Brain microvascular endothelial cell (primary cell): ENCODE measurements at regions not wholly inside any gene's neighbourhood (a gene's known extent, or its start where the extent isn't known, plus 50 kb on each side); places are given as distances from the start of the nearest gene placed in this dataset.
A peak's percentile ranks its signal among the peaks of the same experiment; 100 is the strongest.

Experiments used
- DNase-seq: peaks from one replicate; pipeline ENCODE4 v3.0.0-alpha.2; 2020
- H3K27ac ChIP-seq: fragments of 250-450 bp; sonication (Bioruptor Pico); 2 replicates; pipeline ENCODE4 v1.5.1; 2020; ENCODE audit warnings: mild to moderate bottlenecking, moderate library complexity
- H3K27me3 ChIP-seq: fragments of 250-450 bp; sonication (Bioruptor Pico); replicated peaks from 2 replicates; pipeline ENCODE4 v1.5.1; 2020; ENCODE audit warnings: mild to moderate bottlenecking
- H3K36me3 ChIP-seq: fragments of 250-450 bp; sonication (Bioruptor Pico); replicated peaks from 2 replicates; pipeline ENCODE4 v1.5.1; 2020; ENCODE audit warnings: mild to moderate bottlenecking
- H3K4me3 ChIP-seq: 2 replicates; pipeline ENCODE4 v1.5.1; 2011; ENCODE audit warnings: low read depth, mild to moderate bottlenecking, control low read depth, low read length, moderate library complexity
- CTCF ChIP-seq: IDR thresholded peaks from 2 replicates; pipeline ENCODE4 v1.5.1; 2011; ENCODE audit warnings: low read depth, mild to moderate bottlenecking, moderate library complexity, low read length, control low read depth, inconsistent platforms; ENCODE audit errors: missing control alignments
- in situ Hi-C: cut with HindIII; loops from 2 replicates; pipeline ENCODE4 v1.10.0; 2017; ENCODE audit warnings: low sequenced_read_pairs, low pct_ligation_motif_present

- no peak for DNase-seq
- in situ Hi-C loops = no loop called here
- no peaks in the 10 kb centered on the region for H3K27me3 ChIP-seq
- TF ChIP-seq CTCF = no peak
- H3K27ac ChIP-seq = no peak overlapping the region
- no peaks in the 10 kb centered on the region for H3K36me3 ChIP-seq
- H3K4me3 ChIP-seq = no peak overlapping the region
Observed at GRCh38 chr11:10371926-10372641, 67.2 kb downstream of the ADM start.

GRCh38 chr11:10373340-10373739 lies 68.5 kb downstream of the ADM start:
- no peak overlapping the region for H3K27ac ChIP-seq
- H3K27me3 ChIP-seq = no peaks in the 10 kb centered on the region
- no peak for DNase-seq
- in situ Hi-C loops = no loop called here
- no peaks in the 10 kb centered on the region for H3K36me3 ChIP-seq
- no peak overlapping the region for H3K4me3 ChIP-seq
- no peak for TF ChIP-seq CTCF

GRCh38 chr11:10373929-10374328 lies 69.1 kb downstream of the ADM start:
- no peaks in the 10 kb centered on the region for H3K36me3 ChIP-seq
- in situ Hi-C loops = no loop called here
- H3K27me3 ChIP-seq = no peaks in the 10 kb centered on the region
- DNase-seq = no peak
- TF ChIP-seq CTCF = no peak
- H3K27ac ChIP-seq = no peak overlapping the region
- no peak overlapping the region for H3K4me3 ChIP-seq

GRCh38 chr11:10374386-10374785 lies 69.5 kb downstream of the ADM start:
- DNase-seq = no peak
- H3K36me3 ChIP-seq = no peaks in the 10 kb centered on the region
- no peak for TF ChIP-seq CTCF
- in situ Hi-C loops = no loop called here
- no peak overlapping the region for H3K27ac ChIP-seq
- no peaks in the 10 kb centered on the region for H3K27me3 ChIP-seq
- H3K4me3 ChIP-seq = no peak overlapping the region

- TF ChIP-seq CTCF = no peak
- Histone ChIP-seq H3K27ac (peak overlapping the region; percentile 52), H3K27me3 (no peaks in the 10 kb centered on the region), H3K4me3 (no peak overlapping the region), H3K36me3 (no peaks in the 10 kb centered on the region)
- DNase-seq = peak; percentile 77
- in situ Hi-C loops = no loop called here
Observed at GRCh38 chr11:10375280-10375971, 70.6 kb downstream of the ADM start.
